ENCODE measurements at regions not wholly inside any gene's neighbourhood (a gene's known extent, or its start where the extent isn't known, plus 50 kb on each side); places are given as distances from the start of the nearest gene placed in this dataset.

DNA sequence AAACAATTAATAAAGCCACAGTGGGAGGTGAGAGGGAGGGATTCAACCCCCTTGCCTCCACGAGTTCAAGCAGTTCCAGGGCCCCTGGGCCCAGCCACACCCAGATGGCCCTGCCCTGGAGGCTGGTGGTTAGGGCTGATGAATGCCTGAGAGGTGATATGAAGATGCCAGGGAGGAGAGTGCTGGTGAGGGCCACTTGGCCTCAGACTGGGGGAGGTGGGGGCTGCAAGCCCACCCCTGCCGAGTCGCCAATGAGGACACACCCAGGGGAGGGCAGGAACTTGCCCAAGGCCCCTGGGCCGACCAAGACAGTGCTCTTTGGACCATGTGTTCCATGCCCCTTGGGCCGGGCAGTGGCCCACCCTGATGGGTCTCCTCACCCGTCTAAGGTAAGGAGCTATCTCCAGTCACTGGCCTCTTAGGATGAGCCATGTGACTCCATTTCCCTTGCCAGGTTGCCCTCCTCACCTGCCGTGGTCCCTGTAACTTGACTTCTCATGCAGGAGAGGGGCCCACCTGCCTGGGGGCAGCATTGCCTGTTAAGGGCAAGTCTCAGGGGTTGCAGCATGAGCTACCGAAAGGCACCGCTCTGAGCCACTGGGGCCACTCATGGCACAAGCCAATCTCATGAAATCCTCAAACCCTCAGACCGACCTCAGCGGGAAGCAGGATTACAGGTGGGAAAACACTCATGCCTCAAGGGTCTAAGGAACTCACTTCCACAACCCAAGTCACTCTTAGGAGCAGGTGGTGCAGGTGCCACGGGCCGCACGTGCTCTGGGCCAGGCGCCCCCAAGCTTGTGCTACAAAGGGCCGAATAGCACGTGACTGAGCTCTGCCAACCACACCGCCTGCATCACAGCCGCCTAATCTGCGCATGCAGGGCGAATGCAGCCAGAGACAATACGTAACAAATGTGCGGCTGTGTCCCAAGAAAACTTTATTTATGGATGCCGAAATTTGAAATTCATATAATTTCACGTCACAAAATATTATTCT, 147.4 kb upstream of the MLN start:
- no peak for DNase-seq (ENCODE audit: low spot score)

DNA sequence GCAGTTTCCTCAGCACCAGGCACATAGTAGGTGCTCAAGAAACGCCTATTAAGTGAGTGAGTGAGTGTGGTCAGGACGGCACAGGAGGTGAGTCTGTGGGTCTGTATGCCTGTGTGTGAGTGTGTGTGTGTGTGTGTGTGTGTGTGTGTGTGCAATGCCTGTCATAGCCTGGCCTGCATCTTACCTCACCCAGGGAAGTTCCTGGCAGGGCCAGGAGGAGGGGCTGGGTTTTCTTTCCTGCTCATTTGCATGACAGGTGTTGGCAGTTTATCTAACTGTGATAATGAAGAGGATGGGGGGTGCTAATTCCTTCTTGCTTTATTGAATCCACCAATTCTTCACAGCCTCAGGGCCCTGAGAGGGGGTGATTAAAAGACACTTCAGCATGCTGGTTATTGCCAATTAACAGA, 146.7 kb upstream of the MLN start:
- no peak for DNase-seq (ENCODE audit: low spot score)

DNA sequence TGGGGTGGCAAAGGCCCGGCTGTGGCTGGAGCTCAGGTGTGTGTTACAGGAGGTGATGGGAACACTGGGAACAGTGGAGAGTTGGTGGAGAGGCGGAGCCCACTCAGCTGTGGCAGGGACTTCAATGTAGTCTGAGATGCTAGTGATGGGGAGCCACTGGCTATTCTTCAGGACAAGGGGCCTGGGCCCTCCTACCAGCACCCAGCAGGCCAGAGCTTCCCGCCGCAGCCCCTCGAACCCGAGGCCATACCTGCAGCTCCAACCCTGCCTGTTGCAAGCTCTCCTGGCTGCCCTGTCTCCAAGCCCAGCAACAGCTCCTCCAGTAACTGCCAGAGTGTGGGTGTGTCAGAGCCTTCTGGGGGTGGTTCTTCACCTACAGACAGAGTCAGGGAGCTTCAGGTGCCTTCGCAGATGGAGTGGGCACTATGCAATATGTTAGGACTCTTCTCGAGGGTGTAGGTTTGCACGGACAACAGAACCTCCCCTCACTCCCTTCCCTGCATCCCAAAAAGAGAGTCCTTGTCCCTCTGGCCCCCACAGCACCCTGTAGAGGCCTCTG, 146.2 kb upstream of the MLN start:
- DNase-seq (ENCODE audit: low spot score): no peak

DNA sequence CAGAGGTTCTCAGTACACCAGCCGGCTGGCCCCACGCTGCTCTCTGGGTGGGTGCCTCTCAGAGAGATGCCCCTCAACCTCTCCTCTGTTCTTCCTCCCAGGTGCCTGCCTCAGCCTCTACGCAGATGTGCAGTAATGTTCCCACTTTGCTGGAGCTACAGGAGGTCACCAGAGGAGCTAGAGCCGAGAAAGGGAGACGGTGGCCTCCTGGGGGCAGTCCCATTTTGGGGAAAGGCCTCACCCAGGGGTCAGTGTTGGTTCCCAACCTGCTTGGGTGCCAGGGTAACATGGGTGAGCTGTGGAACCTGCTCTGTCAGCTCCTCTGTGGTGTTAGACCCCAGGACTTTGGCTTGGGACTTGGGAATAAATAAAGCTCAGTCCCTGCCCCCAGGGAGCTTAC, 145.3 kb upstream of the MLN start:
- DNase-seq (ENCODE audit: low spot score): no peak

- DNase-seq (ENCODE audit: low spot score): no peak
Observed at GRCh38 chr6:33947916-33948594, 144.3 kb upstream of the MLN start.

- no peak for DNase-seq (ENCODE audit: low spot score)
Observed at GRCh38 chr6:33947047-33947446, 143.2 kb upstream of the MLN start.

- DNase-seq (ENCODE audit: low spot score): no peak
Observed at GRCh38 chr6:33945931-33946330, 142.1 kb upstream of the MLN start.

- no peak for DNase-seq (ENCODE audit: low spot score)
Observed at GRCh38 chr6:33944686-33945411, 141.0 kb upstream of the MLN start.

DNA sequence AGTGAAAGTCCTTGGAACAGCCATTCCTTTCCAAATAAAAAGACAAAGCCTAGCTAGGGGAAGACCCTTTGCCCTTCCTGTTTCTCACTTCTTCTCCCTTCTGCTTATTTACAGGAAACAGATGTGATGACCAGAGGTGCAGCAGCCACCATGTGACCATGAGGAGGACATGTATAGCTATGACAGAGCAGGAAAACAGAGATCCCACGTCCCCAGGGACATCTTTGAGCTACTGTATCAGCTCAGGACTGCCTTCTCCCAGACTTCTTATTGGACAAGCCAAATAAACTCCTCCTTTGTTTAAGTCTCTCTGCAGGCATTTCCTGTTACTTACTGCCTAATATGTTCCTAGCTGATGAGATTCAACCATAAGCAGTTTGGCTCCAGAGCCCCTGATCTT, 133.1 kb upstream of the MLN start:
- DNase-seq (ENCODE audit: low spot score): no peak

DNA sequence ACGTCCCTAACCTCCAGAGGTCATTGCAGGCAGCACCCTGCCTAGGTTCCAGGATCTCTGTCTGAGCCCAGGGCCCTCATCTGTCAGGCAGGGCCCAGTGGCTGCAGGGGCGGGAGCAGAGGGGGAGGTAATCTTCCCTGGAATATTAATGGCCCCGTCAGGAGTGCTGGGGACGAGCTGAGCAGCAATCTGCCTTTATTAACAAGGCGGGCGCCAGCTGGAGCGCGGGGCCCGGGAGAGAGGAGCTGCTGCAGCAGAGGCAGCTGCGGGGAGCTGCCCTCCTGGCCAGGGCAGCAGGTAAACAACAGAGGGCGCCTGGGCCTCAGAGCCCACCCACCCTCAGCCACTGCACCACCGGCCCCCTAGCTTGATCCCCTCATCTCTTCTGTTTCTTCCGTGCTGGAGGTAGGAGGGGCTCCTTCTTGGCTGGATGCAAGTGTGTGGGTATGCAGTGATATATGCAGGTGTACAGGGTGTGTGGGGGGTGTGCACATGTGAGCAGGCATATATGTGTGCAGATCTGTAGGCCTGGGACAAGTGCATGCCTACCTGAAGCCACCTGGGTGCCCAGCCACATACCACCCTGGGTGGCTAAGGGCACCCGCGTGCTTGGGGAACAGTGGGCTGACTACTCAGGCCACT, 131.8 kb upstream of the MLN start:
- no peak for DNase-seq (ENCODE audit: low spot score)

- DNase-seq (ENCODE audit: low spot score): no peak
Observed at GRCh38 chr6:33934731-33935270, 131.0 kb upstream of the MLN start.

GRCh38 chr6:33933101-33933500, 129.3 kb upstream of the MLN start:
- DNase-seq (ENCODE audit: low spot score): no peak

DNA sequence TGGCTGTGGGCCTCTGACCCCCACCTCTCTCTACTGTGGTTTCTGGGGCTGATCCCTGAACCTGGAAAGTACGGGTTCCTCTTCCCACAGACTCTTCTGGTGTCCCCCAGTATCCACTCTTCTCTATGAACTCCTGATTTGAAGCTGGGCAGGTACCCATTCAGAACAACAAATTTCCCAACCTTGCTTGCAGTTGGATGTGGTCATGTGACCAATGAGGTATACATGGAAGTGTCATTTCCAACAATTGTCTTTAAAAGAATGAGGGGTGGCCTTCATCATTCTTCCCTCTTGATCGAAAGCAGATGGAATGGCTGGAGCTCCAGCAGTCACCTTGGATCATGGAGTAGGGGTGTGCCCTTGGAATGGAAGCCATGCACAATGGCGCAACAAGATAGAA, 128.0 kb upstream of the MLN start:
- DNase-seq (ENCODE audit: low spot score): no peak

DNA sequence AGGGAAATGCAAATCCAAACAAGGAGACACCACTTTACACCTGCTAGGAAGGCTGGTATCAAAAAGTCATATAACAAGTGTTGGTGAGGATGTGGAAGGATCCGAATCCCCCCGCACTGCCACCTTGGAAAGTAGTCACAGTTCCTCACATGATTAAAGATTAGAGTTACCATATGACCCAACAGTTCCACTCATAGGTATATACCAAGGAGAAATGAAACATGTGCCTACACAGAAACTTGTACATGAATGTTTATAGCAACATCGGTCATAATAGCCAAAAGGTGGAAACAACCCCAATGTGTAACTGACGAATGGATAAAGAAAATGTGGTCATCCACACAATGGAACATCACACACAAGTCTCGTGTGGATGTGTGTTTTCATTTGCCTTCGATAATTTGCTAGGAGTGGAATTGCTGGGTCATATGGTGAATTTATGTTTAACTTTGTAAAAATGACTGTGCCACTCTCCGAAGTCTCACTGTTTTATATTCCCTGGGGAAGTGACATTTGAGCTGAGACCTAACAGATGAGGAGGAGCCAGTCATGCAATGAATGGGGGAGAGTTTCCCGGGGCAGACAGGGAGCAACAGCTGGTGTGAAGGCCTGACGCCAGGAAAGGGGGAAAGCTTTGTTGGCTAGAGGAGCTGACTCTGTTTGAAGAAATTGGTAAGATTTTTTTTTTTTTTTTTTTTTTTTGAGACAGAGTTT, 125.9 kb upstream of the MLN start:
- DNase-seq (ENCODE audit: low spot score): no peak

DNA sequence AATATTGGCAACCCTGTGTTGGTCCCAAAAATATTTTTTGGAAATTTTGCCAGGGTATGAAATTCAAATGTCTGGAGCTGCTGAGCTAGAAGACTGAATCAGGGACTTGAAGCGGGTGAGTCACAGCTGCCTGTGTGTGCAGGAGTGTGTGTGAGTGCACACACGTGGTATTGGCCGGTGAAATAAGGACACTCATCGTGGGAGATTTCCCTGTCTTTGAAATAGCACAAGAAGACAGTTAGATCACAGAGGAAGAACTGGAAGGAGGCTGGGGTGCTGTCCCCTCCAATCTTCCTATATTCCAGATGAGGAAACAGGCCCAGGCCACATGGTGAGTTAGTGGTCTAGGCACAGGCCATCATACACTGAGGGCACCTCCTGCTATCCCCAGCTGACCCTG, 123.8 kb upstream of the MLN start:
- peak; percentile 47 for DNase-seq (ENCODE audit: low spot score)

GRCh38 chr6:33927112-33927511, 123.3 kb upstream of the MLN start:
- no peak for DNase-seq (ENCODE audit: low spot score)

GRCh38 chr6:33926451-33926850, 122.6 kb upstream of the MLN start:
- no peak for DNase-seq (ENCODE audit: low spot score)

DNA sequence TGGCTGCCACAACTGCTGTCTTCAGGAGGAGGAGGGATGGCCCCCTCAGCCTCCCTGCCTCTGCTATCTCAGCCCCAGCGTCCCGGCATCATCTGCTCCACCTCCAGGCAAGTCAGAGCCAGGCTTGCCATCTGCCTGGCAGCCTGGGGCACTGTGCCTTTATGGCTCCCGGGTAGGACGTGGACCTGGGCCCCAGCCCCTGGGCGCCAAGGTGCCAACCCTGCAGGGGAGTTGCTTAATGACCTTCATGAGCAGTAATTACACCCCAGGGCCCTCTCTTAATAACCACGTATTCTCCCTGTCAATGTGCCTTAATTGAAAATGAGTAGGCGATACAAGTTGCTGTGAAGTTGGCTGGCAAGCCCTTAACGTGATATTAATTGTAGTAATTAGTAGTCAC, 122.1 kb upstream of the MLN start:
- peak; percentile 13 for DNase-seq (ENCODE audit: low spot score)

DNA sequence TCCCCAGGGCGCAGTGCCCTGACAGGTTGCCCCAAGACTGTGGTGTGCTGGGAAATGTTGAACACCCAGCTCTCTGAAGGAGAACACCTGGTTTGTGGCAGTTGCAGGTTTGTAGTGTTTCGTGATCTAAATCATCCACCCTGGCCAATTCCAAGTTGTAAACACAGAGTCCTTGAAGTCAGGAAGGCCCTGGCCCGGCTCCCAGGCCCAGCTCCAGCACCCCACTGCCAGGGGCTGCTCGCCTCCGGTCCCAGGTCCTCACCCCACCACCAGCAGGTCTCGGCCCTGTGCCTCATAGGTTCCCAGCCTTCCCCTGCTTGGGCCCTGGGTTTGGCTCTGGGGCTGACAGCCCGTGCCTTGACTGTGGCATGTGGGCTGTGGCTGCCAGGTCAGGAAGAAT, 121.4 kb upstream of the MLN start:
- DNase-seq (ENCODE audit: low spot score): no peak

- no peak for DNase-seq (ENCODE audit: low spot score)
Observed at GRCh38 chr6:33924681-33925080, 120.9 kb upstream of the MLN start.

Measured in Ammon's horn (tissue), 1 donor.